A673 (cell line): ENCODE measurements at regions not wholly inside any gene's neighbourhood (a gene's known extent, or its start where the extent isn't known, plus 50 kb on each side); places are given as distances from the start of the nearest gene placed in this dataset.

Experiments
- BruUV-seq: library from RNA; stranded (reverse); fragments of 400-500 nt; replicated peaks from 2 replicates; lab custom pipeline; 2021; lab: Mats Ljungman, UMichigan
- CTCF ChIA-PET: fragments of 300-600 bp; sonication (Branson Sonifier 250); formaldehyde crosslinking; loops from one replicate; lab custom pipeline; 2022; ENCODE audit warnings: antibody characterized with exemption; lab: Charles Lee
- POLR2A ChIA-PET: fragments of 300-600 bp; sonication (Branson Sonifier 250); formaldehyde crosslinking; loops from one replicate; lab custom pipeline; 2022; ENCODE audit warnings: antibody characterized with exemption; ENCODE audit not compliant: low non-redundant PET; lab: Charles Lee
- DNase-seq: peaks from one replicate; pipeline ENCODE4 v3.0.0-alpha.2; 2015; ENCODE audit warnings: low spot score
- H3K27ac ChIP-seq: fragments of 200-600 bp; sonication (generic); 2 replicates; pipeline ENCODE4 v1.5.1; 2016; ENCODE audit warnings: mixed run types, low read depth, mild to moderate bottlenecking, mixed read lengths, antibody characterized with exemption, low read length; ENCODE audit not compliant: poor library complexity, severe bottlenecking
- H3K27me3 ChIP-seq: fragments of 200-600 bp; sonication (generic); replicated peaks from 2 replicates; pipeline ENCODE4 v1.6.1; 2017; ENCODE audit warnings: mixed run types, low read depth, mild to moderate bottlenecking, mixed read lengths, antibody characterized with exemption, low read length; ENCODE audit not compliant: insufficient read depth, poor library complexity
- H3K36me3 ChIP-seq: fragments of 200-600 bp; sonication (generic); 2 replicates; pipeline ENCODE4 v1.6.1; 2016; ENCODE audit warnings: mixed run types, mild to moderate bottlenecking, mixed read lengths, antibody characterized with exemption, low read length; ENCODE audit not compliant: insufficient read depth, poor library complexity, severe bottlenecking
- H3K4me1 ChIP-seq: fragments of 200-600 bp; sonication (generic); 2 replicates; pipeline ENCODE4 v1.6.1; 2017; ENCODE audit warnings: mixed run types, mild to moderate bottlenecking, mixed read lengths, antibody characterized with exemption, low read length; ENCODE audit not compliant: insufficient read depth, poor library complexity, severe bottlenecking
- H3K4me3 ChIP-seq: fragments of 200-600 bp; sonication (generic); 2 replicates; pipeline ENCODE4 v1.5.1; 2016; ENCODE audit warnings: low read depth, mixed run types, mild to moderate bottlenecking, mixed read lengths, low read length; ENCODE audit not compliant: poor library complexity, severe bottlenecking
- H3K9me3 ChIP-seq: fragments of 200-600 bp; sonication (generic); 2 replicates; pipeline ENCODE4 v1.6.1; 2016; ENCODE audit warnings: mixed run types, low read depth, mild to moderate bottlenecking, mixed read lengths, antibody characterized with exemption, low read length; ENCODE audit not compliant: poor library complexity, severe bottlenecking
- CTCF ChIP-seq: fragments of 300-800, 200-600 bp; sonication (generic); conservative IDR thresholded peaks from 2 replicates; pipeline ENCODE4 v1.5.1; 2017; ENCODE audit warnings: low read depth, mild to moderate bottlenecking, antibody characterized with exemption, low read length, moderate library complexity, mixed read lengths
- EZH2 ChIP-seq: fragments of 200-600 bp; sonication (generic); IDR thresholded peaks from 2 replicates; pipeline ENCODE4 v1.6.1; 2017; ENCODE audit warnings: borderline replicate concordance, low read depth, mild to moderate bottlenecking, mixed read lengths, antibody characterized with exemption, low read length; ENCODE audit not compliant: poor library complexity, severe bottlenecking
- intact Hi-C: fragments of 100-400 bp; cut with micrococcal nuclease; formaldehyde crosslinking; loops from one replicate; pipeline ENCODE4 v1.10.0; 2022; ENCODE audit not compliant: unreplicated experiment

GRCh38 chr21:34197561-34197960 is 124.2 kb downstream of the MRPS6 start:
- Histone ChIP-seq H3K9me3 (no peaks in the 10 kb centered on the region), H3K27ac (no peak overlapping the region), H3K4me1 (peaks cover 16% of the 10 kb centered on the region), H3K4me3 (no peak overlapping the region), H3K36me3 (no peaks in the 10 kb centered on the region), H3K27me3 (no peaks in the 10 kb centered on the region)
- DNase-seq = no peak
- CTCF ChIA-PET = no interaction called here
- TF ChIP-seq CTCF (no peak), EZH2 (no peak)
- no TSS peak for BruUV-seq
- intact Hi-C loops = no loop called here
- POLR2A ChIA-PET = no interaction called here

GRCh38 chr21:34198231-34199120 is 125.1 kb downstream of the MRPS6 start:
- TF ChIP-seq EZH2 (no peak), CTCF (no peak)
- Histone ChIP-seq H3K27ac (no peak overlapping the region), H3K9me3 (no peaks in the 10 kb centered on the region), H3K4me1 (peaks cover 16% of the 10 kb centered on the region), H3K27me3 (no peaks in the 10 kb centered on the region), H3K4me3 (no peak overlapping the region), H3K36me3 (no peaks in the 10 kb centered on the region)
- intact Hi-C loops = no loop called here
- ChIA-PET CTCF (no interaction called here), POLR2A (interaction anchor here (0.6 kb wide), 1 partner anchor 125 kb away, joined by 4 read pairs; the partner anchor contains the start of genes MRPS6 and SLC5A3)
- DNase-seq = no peak
- BruUV-seq = no TSS peak

GRCh38 chr21:34199121-34199910 is 125.9 kb downstream of the MRPS6 start:
- Histone ChIP-seq H3K4me1 (peaks cover 20% of the 10 kb centered on the region), H3K36me3 (no peaks in the 10 kb centered on the region), H3K27ac (no peak overlapping the region), H3K4me3 (no peak overlapping the region), H3K27me3 (no peaks in the 10 kb centered on the region), H3K9me3 (no peaks in the 10 kb centered on the region)
- BruUV-seq = no TSS peak
- ChIA-PET CTCF (no interaction called here), POLR2A (no interaction called here)
- TF ChIP-seq CTCF = no peak
- intact Hi-C loops = no loop called here
- DNase-seq = no peak
